ENCODE measurements at regions not wholly inside any gene's neighbourhood (a gene's known extent, or its start where the extent isn't known, plus 50 kb on each side); places are given as distances from the start of the nearest gene placed in this dataset.

DNA sequence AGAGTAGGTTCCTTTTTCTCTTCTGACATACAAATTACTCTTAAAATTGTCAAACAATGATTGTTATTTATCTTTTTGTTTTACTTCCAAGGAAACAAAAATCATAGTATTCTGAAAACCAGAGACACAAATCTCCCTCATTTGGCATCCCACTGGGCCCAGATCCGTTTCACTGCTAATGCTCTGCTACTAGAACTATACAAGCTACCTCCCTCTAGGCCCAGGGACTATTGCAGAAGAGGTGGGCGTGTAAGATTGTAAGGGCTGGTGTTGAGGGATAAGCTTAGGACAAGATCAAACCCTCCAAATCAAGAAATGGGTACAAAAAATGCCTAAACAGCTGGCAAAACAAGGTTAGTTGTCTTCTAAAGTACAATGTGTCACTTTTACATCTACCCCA, 928.9 kb upstream of the CDH10 start:
- no peaks in the 10 kb centered on the region for H3K4me1 ChIP-seq (ENCODE audit: low read depth)
- H3K36me3 ChIP-seq (ENCODE audit: low read depth) = no peaks in the 10 kb centered on the region
- DNase-seq (no peak), ATAC-seq (no peak)
- H3K4me3 ChIP-seq = no peak overlapping the region
- peaks cover 52% of the 10 kb centered on the region for H3K9me3 ChIP-seq
- intact Hi-C loops (cut with DNase I, micrococcal nuclease) = no loop called here
- TF ChIP-seq, protein P1, sequence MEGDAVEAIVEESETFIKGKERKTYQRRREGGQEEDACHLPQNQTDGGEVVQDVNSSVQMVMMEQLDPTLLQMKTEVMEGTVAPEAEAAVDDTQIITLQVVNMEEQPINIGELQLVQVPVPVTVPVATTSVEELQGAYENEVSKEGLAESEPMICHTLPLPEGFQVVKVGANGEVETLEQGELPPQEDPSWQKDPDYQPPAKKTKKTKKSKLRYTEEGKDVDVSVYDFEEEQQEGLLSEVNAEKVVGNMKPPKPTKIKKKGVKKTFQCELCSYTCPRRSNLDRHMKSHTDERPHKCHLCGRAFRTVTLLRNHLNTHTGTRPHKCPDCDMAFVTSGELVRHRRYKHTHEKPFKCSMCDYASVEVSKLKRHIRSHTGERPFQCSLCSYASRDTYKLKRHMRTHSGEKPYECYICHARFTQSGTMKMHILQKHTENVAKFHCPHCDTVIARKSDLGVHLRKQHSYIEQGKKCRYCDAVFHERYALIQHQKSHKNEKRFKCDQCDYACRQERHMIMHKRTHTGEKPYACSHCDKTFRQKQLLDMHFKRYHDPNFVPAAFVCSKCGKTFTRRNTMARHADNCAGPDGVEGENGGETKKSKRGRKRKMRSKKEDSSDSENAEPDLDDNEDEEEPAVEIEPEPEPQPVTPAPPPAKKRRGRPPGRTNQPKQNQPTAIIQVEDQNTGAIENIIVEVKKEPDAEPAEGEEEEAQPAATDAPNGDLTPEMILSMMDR (IDR thresholded peaks at IDR 0.05) = no peak

DNA sequence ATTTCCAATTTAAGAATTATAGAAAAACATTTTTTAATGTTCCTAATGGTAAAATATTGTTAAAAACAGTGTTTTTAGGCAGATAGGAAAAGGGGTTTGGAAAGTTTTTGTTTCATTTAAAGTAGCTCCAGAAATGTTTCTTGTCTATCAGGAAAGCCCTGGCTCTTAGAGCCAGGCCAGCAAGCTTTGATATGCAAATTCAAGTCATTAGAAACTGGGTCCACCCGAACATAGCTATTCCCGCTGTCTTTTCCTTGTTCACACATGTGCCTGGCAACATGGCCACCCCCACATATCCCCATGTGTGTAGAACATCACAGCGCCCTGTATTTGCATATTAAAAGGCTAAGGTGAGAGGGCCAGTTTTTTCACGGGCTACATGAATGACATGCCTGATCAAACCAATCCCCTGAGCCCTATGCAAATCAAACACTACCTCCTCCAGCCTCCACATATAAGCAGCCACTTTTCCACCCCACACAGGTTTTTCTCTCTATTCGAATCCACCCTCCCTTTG, 925.3 kb upstream of the CDH10 start:
- ATAC-seq (no peak), DNase-seq (no peak)
- intact Hi-C loops (cut with DNase I, micrococcal nuclease) = no loop called here
- no peaks in the 10 kb centered on the region for H3K36me3 ChIP-seq (ENCODE audit: low read depth)
- no peak overlapping the region for H3K4me3 ChIP-seq
- H3K4me1 ChIP-seq (ENCODE audit: low read depth) = no peaks in the 10 kb centered on the region
- peaks cover 65% of the 10 kb centered on the region for H3K9me3 ChIP-seq
- TF ChIP-seq, protein P1 (IDR thresholded peaks at IDR 0.05) = no peak

DNA sequence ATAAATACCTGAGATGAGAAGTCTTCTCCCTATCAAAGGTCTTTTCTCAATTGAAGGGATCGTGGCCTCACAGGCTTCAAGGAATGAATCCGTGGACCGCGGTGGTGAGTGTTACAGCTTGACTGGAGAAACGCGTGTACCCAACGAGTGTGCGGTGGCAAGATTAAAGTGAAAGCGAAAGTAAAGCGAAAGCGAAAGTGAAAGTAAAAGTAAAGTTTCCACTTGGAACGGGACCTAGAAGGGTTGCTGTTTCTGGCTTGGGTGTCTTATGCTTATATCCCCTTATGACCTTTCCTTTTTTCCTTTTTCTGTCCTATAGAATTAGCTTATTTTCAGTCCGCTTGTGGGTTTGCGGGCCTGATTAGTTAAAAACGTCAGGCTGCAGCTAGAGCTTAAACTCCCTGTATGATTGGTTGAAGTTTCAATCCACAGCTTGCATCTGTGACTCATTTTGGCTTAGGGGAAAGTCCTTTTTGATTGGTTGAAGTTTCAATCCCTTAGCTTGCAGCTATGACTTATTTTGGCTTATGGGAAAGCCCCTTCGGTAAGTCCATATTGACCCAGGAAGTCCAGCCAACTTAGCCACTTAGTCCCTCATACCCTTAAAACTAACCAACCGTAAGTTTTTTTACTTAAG, 924.3 kb upstream of the CDH10 start:
- Histone ChIP-seq H3K9me3 (peaks cover 68% of the 10 kb centered on the region), H3K4me1 (ENCODE audit: low read depth) (no peaks in the 10 kb centered on the region), H3K36me3 (ENCODE audit: low read depth) (no peaks in the 10 kb centered on the region), H3K4me3 (no peak overlapping the region)
- ATAC-seq (no peak), DNase-seq (no peak)
- intact Hi-C loops (cut with DNase I, micrococcal nuclease) = no loop called here
- TF ChIP-seq, protein P1 (IDR thresholded peaks at IDR 0.05) = no peak

DNA sequence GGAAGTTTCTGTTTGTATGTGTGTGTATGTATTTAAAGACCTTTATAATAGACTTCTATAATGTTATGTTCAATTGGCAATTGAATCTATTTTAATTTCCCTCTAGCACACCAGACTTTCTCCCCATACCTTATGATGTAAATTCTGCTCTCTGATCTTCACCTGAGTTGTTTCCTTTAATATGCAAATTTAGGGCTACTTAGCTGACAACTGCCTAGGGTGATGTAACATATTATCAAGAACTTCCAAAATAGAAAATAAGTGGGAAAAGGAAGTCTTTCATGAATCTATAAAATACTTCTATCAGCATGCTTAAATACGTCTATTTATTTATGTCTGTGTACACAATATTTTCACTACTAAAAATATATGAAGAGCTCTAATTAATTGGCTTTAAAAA, 923.5 kb upstream of the CDH10 start:
- TF ChIP-seq, protein P1 (IDR thresholded peaks at IDR 0.05) = no peak
- no peak for ATAC-seq
- H3K36me3 ChIP-seq (ENCODE audit: low read depth) = no peaks in the 10 kb centered on the region
- no peak for DNase-seq
- intact Hi-C loops (cut with DNase I, micrococcal nuclease) = no loop called here
- H3K4me3 ChIP-seq = no peak overlapping the region
- peaks cover 72% of the 10 kb centered on the region for H3K9me3 ChIP-seq
- no peaks in the 10 kb centered on the region for H3K4me1 ChIP-seq (ENCODE audit: low read depth)

DNA sequence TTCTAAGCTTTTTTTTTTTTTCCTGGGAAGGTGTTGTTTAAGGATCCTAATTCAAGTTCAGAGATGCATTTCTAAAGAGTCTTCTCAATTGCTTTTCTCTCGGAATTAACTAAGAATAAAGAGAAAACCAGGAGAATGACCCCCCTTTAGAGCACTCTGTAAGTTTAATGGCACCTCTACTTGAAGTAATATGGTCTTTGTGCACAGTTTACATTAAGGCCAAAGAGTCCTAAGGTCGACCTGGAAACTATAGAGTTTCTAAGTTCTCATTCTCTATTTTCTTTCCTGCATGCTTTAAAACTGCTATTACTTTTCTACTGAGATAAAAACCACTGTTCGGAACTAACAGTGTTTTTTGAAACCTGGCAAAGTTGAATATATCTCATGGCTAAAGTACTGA, 923.1 kb upstream of the CDH10 start:
- peaks cover 76% of the 10 kb centered on the region for H3K9me3 ChIP-seq
- no peaks in the 10 kb centered on the region for H3K36me3 ChIP-seq (ENCODE audit: low read depth)
- no peak overlapping the region for H3K4me3 ChIP-seq
- TF ChIP-seq, protein P1 (IDR thresholded peaks at IDR 0.05) = no peak
- H3K4me1 ChIP-seq (ENCODE audit: low read depth) = no peaks in the 10 kb centered on the region
- intact Hi-C loops (cut with DNase I, micrococcal nuclease) = no loop called here
- DNase-seq = no peak
- ATAC-seq = no peak

DNA sequence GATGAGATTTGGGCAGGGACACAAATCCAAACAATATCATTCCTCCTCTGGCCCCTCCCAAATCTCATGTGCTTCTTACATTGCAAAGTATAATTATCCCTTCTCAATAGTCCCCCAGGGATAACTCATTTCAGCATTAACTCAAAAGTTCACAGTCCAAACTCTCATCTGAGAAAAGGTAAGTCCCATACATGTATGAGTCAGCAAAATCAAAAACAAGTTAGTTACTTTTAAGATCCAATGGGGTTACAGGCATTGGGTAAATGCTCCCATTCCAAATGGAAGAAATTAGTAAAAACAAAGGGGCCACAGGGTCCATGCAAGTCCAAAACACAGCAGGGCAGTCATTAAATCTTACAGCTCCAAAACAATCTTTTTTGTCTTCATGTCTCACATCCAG, 917.9 kb upstream of the CDH10 start:
- Histone ChIP-seq H3K4me3 (no peak overlapping the region), H3K9me3 (peaks cover 60% of the 10 kb centered on the region), H3K36me3 (ENCODE audit: low read depth) (no peaks in the 10 kb centered on the region), H3K4me1 (ENCODE audit: low read depth) (no peaks in the 10 kb centered on the region)
- ATAC-seq (no peak), DNase-seq (no peak)
- intact Hi-C loops (cut with DNase I, micrococcal nuclease) = no loop called here
- TF ChIP-seq, protein P1 (IDR thresholded peaks at IDR 0.05) = no peak
